ENCODE measurements at regions not wholly inside any gene's neighbourhood (a gene's known extent, or its start where the extent isn't known, plus 50 kb on each side); places are given as distances from the start of the nearest gene placed in this dataset.

- no peak for TF ChIP-seq CTCF (IDR thresholded peaks at IDR 0.05; ENCODE audit: low read depth, low read length, poor library complexity, severe bottlenecking)
- TF ChIP-seq EZH2phosphoT487 (IDR thresholded peaks at IDR 0.05; ENCODE audit: borderline replicate concordance, low read length): no peak
Measured at GRCh38 chr18:78237864-78238263, 741.8 kb upstream of the SALL3 start.
